HEK293T (cell line): ENCODE measurements at regions not wholly inside any gene's neighbourhood (a gene's known extent, or its start where the extent isn't known, plus 50 kb on each side); places are given as distances from the start of the nearest gene placed in this dataset.
"Not testable (repeated sequence)": the region's sequence is repeated elsewhere in the genome, so short reads cannot be mapped to it uniquely, and the experiment has no call there.

Experiments used
- ELF4 ChIP-seq: fragments of 450-650 bp; IDR thresholded peaks from 2 replicates; pipeline ENCODE4 v1.6.1; 2017; ENCODE audit warnings: antibody characterized with exemption
- FOXK2 ChIP-seq: fragments of 450-650 bp; IDR thresholded peaks from 2 replicates; pipeline ENCODE4 v1.6.1; 2016; ENCODE audit warnings: mild to moderate bottlenecking
- FOXM1 ChIP-seq: fragments of 450-650 bp; IDR thresholded peaks from 2 replicates; pipeline ENCODE4 v1.6.1; 2017; ENCODE audit warnings: mild to moderate bottlenecking, borderline replicate concordance
- L3MBTL2 ChIP-seq: fragments of 450-650 bp; conservative IDR thresholded peaks from 2 replicates; pipeline ENCODE4 v1.6.1; 2016; ENCODE audit warnings: mild to moderate bottlenecking
- SP1 ChIP-seq: fragments of 450-650 bp; IDR thresholded peaks from 2 replicates; pipeline ENCODE4 v1.6.1; 2017

DNA sequence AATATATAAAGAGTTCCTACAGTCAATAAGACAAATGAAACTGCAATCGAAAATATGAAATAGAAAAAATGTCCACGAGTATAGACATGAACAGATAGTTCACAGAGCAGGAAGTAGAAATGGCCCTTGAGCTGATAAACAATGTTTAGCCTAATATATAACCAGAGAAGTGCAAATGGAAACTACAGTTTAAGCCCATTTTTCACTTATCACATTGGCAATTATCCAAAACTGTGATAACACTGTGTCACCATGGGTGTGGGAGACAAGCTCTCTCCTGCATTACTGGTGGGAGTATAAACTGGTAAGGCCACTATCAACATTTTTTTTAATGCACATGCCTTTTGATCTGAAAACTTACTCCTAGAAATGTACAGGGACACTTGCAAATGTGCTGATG lies 112.4 kb downstream of the TNFRSF13B start:
- not testable (repeated sequence) for TF ChIP-seq ELF4, FOXK2, L3MBTL2, SP1, FOXM1
